K562 (cell line): ENCODE measurements at regions not wholly inside any gene's neighbourhood (a gene's known extent, or its start where the extent isn't known, plus 50 kb on each side); places are given as distances from the start of the nearest gene placed in this dataset.

Experiments used
- ATAC-seq: fragments of 200-7000 bp; cut with Tn5 transposase; 3 replicates; pipeline ENCODE4 v1.9.1; 2020; ENCODE audit warnings: moderate library complexity
- BruUV-seq: library from RNA; stranded (reverse); fragments of 400-500 nt; replicated peaks from 2 replicates; lab custom pipeline; 2021; lab: Mats Ljungman, UMichigan
- CTCF ChIA-PET: fragments of 300-600 bp; formaldehyde crosslinking; extraction: SDS; loops from one replicate; lab custom pipeline; 2021; ENCODE audit warnings: low intra/inter-chr PET ratio; lab: Yijun Ruan, JAX
- POLR2A ChIA-PET: fragments of 300-600, 350-650 bp; sonication (Branson Sonifier 250); formaldehyde crosslinking; extraction: SDS; loops from one replicate; lab custom pipeline; 2021; ENCODE audit warnings: antibody characterized with exemption, inconsistent platforms; lab: Yijun Ruan, JAX
- DNase-seq, 4 experiments: peaks; one replicate each; pipeline versions ENCODE4 v3.0.0 to v3.0.0-alpha.2; 2011 to 2018; ENCODE audit warnings: low spot score in 3 of 4, mixed read lengths in 3 of 4; ENCODE audit errors: extremely low read depth in 1 of 4
- FAIRE-seq: peaks from 2 replicates; lab custom pipeline; 2011; peaks lifted over from hg19 to GRCh38; lab: Jason Lieb, UNC
- H2AFZ ChIP-seq: 2 replicates; pipeline ENCODE4 v1.6.0; 2011; ENCODE audit warnings: low read depth, low read length, control low read depth, inconsistent platforms
- H3K27ac ChIP-seq: fragments of 200-600 bp; 3 replicates; pipeline ENCODE4 v1.8.0; 2011; ENCODE audit warnings: low read depth, mild to moderate bottlenecking, control low read depth, inconsistent platforms, low read length, moderate library complexity, mixed read lengths; ENCODE audit errors: extremely low read depth
- H3K27me3 ChIP-seq, 2 experiments: fragments of 300-600 bp in 1 of 2; 2 replicates in 1 of 2; 3 replicates in 1 of 2; pipeline versions ENCODE4 v1.6.0 to v1.8.0; 2011; ENCODE audit warnings: inconsistent platforms in 2 of 2, low read length in 2 of 2, mild to moderate bottlenecking in 1 of 2, mixed read lengths in 1 of 2, moderate library complexity in 1 of 2; ENCODE audit not compliant: control insufficient read depth in 2 of 2, insufficient read depth in 2 of 2
- H3K36me3 ChIP-seq: fragments of 300-600 bp; 3 replicates; pipeline ENCODE4 v1.8.0; 2011; ENCODE audit warnings: mild to moderate bottlenecking, low read length, inconsistent platforms; ENCODE audit not compliant: control insufficient read depth, insufficient read depth
- H3K4me1 ChIP-seq, 2 experiments: fragments of 200-600 bp in 1 of 2; replicated peaks in 1 of 2; 2 replicates in 1 of 2; 3 replicates in 1 of 2; pipeline versions ENCODE4 v1.5.1 to v1.8.0; 2011; ENCODE audit warnings: inconsistent platforms in 2 of 2, low read length in 2 of 2, mild to moderate bottlenecking in 1 of 2, mixed read lengths in 1 of 2, moderate library complexity in 1 of 2; ENCODE audit not compliant: control insufficient read depth in 2 of 2, insufficient read depth in 2 of 2
- H3K4me2 ChIP-seq: 2 replicates; pipeline ENCODE4 v1.6.1; 2011; ENCODE audit warnings: low read length, control low read depth, inconsistent platforms, mixed read lengths; ENCODE audit not compliant: insufficient read depth
- H3K4me3 ChIP-seq: fragments of 200-600 bp; sonication (generic), shearing (Covaris generic); 2 replicates; pipeline ENCODE4 v1.5.1; 2016; ENCODE audit warnings: control low read depth, inconsistent platforms
- H3K79me2 ChIP-seq: fragments of 200-600 bp; 3 replicates; pipeline ENCODE4 v1.8.0; 2011; ENCODE audit warnings: low read length, inconsistent platforms; ENCODE audit not compliant: control insufficient read depth, insufficient read depth
- H3K9ac ChIP-seq, 2 experiments: 2 replicates each; pipeline versions ENCODE4 v1.6.0 to v1.6.1; 2011; ENCODE audit warnings: low read depth in 2 of 2, low read length in 2 of 2, control low read depth in 1 of 2, inconsistent platforms in 1 of 2, mild to moderate bottlenecking in 1 of 2, mixed read lengths in 1 of 2; ENCODE audit not compliant: insufficient read depth in 1 of 2
- H3K9me1 ChIP-seq: one replicate; pipeline ENCODE4 v1.6.0; 2011; ENCODE audit warnings: inconsistent platforms, mild to moderate bottlenecking, low read length, moderate library complexity; ENCODE audit not compliant: control insufficient read depth, insufficient read depth
- H3K9me3 ChIP-seq: replicated peaks from 2 replicates; pipeline ENCODE4 v1.5.1; 2011; ENCODE audit warnings: low read depth, low read length, inconsistent platforms; ENCODE audit not compliant: control insufficient read depth, insufficient read depth
- H4K20me1 ChIP-seq: replicated peaks from 2 replicates; pipeline ENCODE4 v1.6.1; 2011; ENCODE audit warnings: low read length, inconsistent platforms, mixed read lengths; ENCODE audit not compliant: control insufficient read depth, insufficient read depth
- ZC3H8 ChIP-seq: fragments of 450-650 bp; IDR thresholded peaks from 2 replicates; pipeline ENCODE4 v1.6.1; 2017
- ZNF347 ChIP-seq: fragments of 450-650 bp; formaldehyde crosslinking; IDR thresholded peaks from 2 replicates; pipeline ENCODE4 v1.4.0; 2020; ENCODE audit warnings: low read depth, mild to moderate bottlenecking, moderate library complexity
- WGBS: fragments of 100-300 bp; shearing (Covaris generic); methylation state at CpG from one replicate; pipeline ENCODE4 v1.1.6; 2016; ENCODE audit warnings: low coverage, mixed read lengths; ENCODE audit not compliant: insufficient coverage; ENCODE audit errors: missing lambda C conversion rate; 5-methylcytosine and 5-hydroxymethylcytosine counted together
- in situ Hi-C: fragments of 300-500 bp; cut with MboI; formaldehyde crosslinking; loops from 4 replicates; pipeline ENCODE4 v1.15.0; 2018; ENCODE audit warnings: inconsistent platforms, mixed read lengths
- intact Hi-C: fragments of 100-400 bp; cut with micrococcal nuclease; formaldehyde crosslinking; loops from 2 replicates; pipeline ENCODE4 v1.14.2; 2022
- TF ChIP-seq, protein P1 (sequence below): fragments of 450-650 bp; IDR thresholded peaks from 2 replicates; pipeline ENCODE4 v1.6.1; 2016; ENCODE audit warnings: low read depth
- TF ChIP-seq, protein P2 (sequence below): fragments of 450-650 bp; IDR thresholded peaks from 2 replicates; pipeline ENCODE4 v1.6.1; 2018; ENCODE audit not compliant: partially characterized antibody

DNA sequence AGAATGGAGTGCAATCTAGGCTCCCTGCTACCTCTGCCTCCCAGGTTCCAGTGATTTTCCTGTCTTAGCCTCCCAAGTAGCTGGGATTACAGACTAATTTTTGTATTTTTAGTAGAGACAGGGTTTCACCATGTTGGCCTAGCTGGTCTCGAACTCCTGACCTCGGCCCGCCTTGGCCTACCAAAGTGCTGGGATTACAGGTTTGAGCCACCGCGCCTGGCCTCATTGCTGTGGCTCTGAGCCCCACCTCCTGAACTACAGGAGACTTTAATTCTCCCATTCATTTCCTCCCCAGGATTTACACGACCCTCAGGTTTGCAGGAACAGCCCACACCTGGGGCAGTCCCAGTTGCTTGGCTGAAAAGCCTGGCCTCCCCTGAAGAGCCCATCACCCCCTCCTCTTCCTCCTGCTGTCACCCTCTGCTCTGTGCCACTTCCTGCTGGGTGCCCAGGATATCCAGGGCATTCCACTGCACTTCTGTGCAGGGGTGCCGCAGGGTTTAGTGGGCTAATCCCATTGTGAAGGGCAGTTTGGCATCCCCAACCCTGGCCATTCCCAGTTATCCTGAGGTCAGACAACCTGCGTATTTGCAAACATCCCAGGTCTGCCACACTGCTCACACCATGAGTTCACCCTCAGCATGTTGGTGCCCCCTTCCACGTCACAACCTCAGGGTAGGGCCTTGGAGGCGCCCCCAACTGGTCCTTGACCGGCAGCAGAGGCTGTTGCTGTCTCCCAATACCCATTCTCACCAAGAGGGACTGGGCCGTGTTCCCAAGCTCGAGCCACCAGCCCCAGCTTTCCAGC, 265.0 kb upstream of the IRX4 start:
- H3K27me3 ChIP-seq: peaks cover 4 to 27% of the 10 kb centered on the region in 2 experiments; a peak in 3 of 5 replicates
- CTCF ChIA-PET: no interaction called here
- in situ Hi-C loops: no loop called here

More for the DNA sequence above, 265.0 kb upstream of the IRX4 start:
- Histone ChIP-seq H3K27ac (no peak overlapping the region), H3K79me2 (no peaks in the 10 kb centered on the region)
- TF ChIP-seq, protein P1, sequence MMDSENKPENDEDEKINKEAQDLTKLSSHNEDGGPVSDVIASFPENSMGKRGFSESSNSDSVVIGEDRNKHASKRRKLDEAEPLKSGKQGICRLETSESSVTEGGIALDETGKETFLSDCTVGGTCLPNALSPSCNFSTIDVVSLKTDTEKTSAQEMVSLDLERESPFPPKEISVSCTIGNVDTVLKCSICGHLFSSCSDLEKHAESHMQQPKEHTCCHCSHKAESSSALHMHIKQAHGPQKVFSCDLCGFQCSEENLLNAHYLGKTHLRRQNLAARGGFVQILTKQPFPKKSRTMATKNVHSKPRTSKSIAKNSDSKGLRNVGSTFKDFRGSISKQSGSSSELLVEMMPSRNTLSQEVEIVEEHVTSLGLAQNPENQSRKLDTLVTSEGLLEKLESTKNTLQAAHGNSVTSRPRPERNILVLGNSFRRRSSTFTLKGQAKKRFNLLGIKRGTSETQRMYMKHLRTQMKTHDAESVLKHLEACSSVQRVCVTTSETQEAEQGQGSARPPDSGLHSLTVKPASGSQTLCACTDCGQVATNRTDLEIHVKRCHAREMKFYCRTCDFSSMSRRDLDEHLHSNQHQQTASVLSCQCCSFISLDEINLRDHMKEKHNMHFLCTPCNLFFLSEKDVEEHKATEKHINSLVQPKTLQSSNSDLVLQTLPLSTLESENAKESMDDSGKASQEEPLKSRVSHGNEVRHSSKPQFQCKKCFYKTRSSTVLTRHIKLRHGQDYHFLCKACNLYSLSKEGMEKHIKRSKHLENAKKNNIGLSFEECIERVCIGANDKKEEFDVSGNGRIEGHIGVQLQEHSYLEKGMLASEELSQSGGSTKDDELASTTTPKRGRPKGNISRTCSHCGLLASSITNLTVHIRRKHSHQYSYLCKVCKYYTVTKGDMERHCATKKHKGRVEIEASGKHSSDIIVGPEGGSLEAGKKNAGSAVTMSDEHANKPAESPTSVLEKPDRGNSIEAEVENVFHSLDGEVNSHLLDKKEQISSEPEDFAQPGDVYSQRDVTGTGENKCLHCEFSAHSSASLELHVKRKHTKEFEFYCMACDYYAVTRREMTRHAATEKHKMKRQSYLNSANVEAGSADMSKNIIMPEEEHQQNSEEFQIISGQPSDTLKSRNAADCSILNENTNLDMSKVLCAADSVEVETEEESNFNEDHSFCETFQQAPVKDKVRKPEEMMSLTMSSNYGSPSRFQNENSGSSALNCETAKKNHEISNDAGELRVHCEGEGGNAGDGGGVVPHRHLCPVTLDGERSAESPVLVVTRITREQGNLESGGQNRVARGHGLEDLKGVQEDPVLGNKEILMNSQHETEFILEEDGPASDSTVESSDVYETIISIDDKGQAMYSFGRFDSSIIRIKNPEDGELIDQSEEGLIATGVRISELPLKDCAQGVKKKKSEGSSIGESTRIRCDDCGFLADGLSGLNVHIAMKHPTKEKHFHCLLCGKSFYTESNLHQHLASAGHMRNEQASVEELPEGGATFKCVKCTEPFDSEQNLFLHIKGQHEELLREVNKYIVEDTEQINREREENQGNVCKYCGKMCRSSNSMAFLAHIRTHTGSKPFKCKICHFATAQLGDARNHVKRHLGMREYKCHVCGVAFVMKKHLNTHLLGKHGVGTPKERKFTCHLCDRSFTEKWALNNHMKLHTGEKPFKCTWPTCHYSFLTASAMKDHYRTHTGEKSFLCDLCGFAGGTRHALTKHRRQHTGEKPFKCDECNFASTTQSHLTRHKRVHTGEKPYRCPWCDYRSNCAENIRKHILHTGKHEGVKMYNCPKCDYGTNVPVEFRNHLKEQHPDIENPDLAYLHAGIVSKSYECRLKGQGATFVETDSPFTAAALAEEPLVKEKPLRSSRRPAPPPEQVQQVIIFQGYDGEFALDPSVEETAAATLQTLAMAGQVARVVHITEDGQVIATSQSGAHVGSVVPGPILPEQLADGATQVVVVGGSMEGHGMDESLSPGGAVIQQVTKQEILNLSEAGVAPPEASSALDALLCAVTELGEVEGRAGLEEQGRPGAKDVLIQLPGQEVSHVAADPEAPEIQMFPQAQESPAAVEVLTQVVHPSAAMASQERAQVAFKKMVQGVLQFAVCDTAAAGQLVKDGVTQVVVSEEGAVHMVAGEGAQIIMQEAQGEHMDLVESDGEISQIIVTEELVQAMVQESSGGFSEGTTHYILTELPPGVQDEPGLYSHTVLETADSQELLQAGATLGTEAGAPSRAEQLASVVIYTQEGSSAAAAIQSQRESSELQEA: no peak
- no peak for TF ChIP-seq ZC3H8
- TF ChIP-seq, protein P2, sequence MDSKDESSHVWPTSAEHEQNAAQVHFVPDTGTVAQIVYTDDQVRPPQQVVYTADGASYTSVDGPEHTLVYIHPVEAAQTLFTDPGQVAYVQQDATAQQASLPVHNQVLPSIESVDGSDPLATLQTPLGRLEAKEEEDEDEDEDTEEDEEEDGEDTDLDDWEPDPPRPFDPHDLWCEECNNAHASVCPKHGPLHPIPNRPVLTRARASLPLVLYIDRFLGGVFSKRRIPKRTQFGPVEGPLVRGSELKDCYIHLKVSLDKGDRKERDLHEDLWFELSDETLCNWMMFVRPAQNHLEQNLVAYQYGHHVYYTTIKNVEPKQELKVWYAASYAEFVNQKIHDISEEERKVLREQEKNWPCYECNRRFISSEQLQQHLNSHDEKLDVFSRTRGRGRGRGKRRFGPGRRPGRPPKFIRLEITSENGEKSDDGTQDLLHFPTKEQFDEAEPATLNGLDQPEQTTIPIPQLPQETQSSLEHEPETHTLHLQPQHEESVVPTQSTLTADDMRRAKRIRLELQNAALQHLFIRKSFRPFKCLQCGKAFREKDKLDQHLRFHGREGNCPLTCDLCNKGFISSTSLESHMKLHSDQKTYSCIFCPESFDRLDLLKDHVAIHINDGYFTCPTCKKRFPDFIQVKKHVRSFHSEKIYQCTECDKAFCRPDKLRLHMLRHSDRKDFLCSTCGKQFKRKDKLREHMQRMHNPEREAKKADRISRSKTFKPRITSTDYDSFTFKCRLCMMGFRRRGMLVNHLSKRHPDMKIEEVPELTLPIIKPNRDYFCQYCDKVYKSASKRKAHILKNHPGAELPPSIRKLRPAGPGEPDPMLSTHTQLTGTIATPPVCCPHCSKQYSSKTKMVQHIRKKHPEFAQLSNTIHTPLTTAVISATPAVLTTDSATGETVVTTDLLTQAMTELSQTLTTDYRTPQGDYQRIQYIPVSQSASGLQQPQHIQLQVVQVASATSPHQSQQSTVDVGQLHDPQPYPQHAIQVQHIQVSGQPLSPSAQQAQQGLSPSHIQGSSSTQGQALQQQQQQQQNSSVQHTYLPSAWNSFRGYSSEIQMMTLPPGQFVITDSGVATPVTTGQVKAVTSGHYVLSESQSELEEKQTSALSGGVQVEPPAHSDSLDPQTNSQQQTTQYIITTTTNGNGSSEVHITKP: peak; percentile 80
- no peak for TF ChIP-seq ZNF347 (CRISPR knock-in tag)
- TF ChIP-seq, all 486 proteins: peak for 1
- H4K20me1 ChIP-seq: no peaks in the 10 kb centered on the region; the same call in 1 of the 2 replicates
- H3K9ac ChIP-seq: no peak overlapping the region
- BruUV-seq: no TSS peak
- ATAC-seq (no peak), DNase-seq (no peak), FAIRE-seq (no peak)
- H3K4me1 ChIP-seq: no peaks in the 10 kb centered on the region
- H3K9me3 ChIP-seq: no peaks in the 10 kb centered on the region
- no peaks in the 10 kb centered on the region for H3K9me1 ChIP-seq
- intact Hi-C loops: no loop called here
- no peaks in the 10 kb centered on the region for H3K36me3 ChIP-seq
- H3K4me2 ChIP-seq: no peak overlapping the region
- H3K4me3 ChIP-seq: no peak overlapping the region
- no peak overlapping the region for H2AFZ ChIP-seq
- 0% methylated on average over 13 of the region's 13 CpGs for WGBS
- POLR2A ChIA-PET: interaction anchor here (0.6 kb wide), 2 partner anchors 23 to 111 kb away, joined by 3 read pairs; no protein-coding TSS in a partner anchor
